H9 (cell line): ENCODE measurements at regions not wholly inside any gene's neighbourhood (a gene's known extent, or its start where the extent isn't known, plus 50 kb on each side); places are given as distances from the start of the nearest gene placed in this dataset.

Source experiments
- DNase-seq: peaks from one replicate; pipeline ENCODE4 v3.0.0-alpha.2; 2017
- H2AFZ ChIP-seq: one replicate; pipeline ENCODE4 v1.6.1; 2013; ENCODE audit warnings: mild to moderate bottlenecking, low read length, control low read depth, moderate library complexity
- H2AK5ac ChIP-seq: 2 replicates; pipeline ENCODE4 v1.6.1; 2013; ENCODE audit warnings: low read length, control low read depth, mixed read lengths; ENCODE audit not compliant: insufficient read length
- H2BK120ac ChIP-seq: one replicate; pipeline ENCODE4 v1.6.1; 2013; ENCODE audit warnings: low read depth, mild to moderate bottlenecking, low read length, control low read depth, inconsistent platforms; ENCODE audit not compliant: poor library complexity, severe bottlenecking
- H2BK12ac ChIP-seq: 2 replicates; pipeline ENCODE4 v1.6.1; 2013; ENCODE audit warnings: low read length, control low read depth, mixed read lengths, low read depth; ENCODE audit not compliant: insufficient read length
- H2BK15ac ChIP-seq: 2 replicates; pipeline ENCODE4 v1.6.1; 2013; ENCODE audit warnings: low read depth, low read length, control low read depth
- H2BK20ac ChIP-seq: one replicate; pipeline ENCODE4 v1.6.1; 2013; ENCODE audit warnings: low read depth, mild to moderate bottlenecking, low read length, control low read depth, inconsistent platforms; ENCODE audit not compliant: poor library complexity, severe bottlenecking
- H2BK5ac ChIP-seq: 2 replicates; pipeline ENCODE4 v1.6.1; 2013; ENCODE audit warnings: low read length, control low read depth, mixed read lengths; ENCODE audit not compliant: insufficient read length
- H3K14ac ChIP-seq: 2 replicates; pipeline ENCODE4 v1.6.1; 2013; ENCODE audit warnings: low read length, control low read depth; ENCODE audit not compliant: insufficient read depth
- H3K18ac ChIP-seq: 2 replicates; pipeline ENCODE4 v1.6.1; 2013; ENCODE audit warnings: low read depth, mild to moderate bottlenecking, mixed read lengths, low read length, control low read depth; ENCODE audit not compliant: insufficient read length
- H3K23ac ChIP-seq: 2 replicates; pipeline ENCODE4 v1.6.1; 2013; ENCODE audit warnings: low read length, control low read depth, mixed read lengths, low read depth; ENCODE audit not compliant: insufficient read length
- H3K23me2 ChIP-seq: 2 replicates; pipeline ENCODE4 v1.6.1; 2013; ENCODE audit warnings: low read depth, mild to moderate bottlenecking, mixed read lengths, low read length, control low read depth; ENCODE audit not compliant: insufficient read length, poor library complexity, severe bottlenecking
- H3K27ac ChIP-seq: 2 replicates; pipeline ENCODE4 v1.5.1; 2013; ENCODE audit warnings: low read length, control low read depth, mixed read lengths, low read depth; ENCODE audit not compliant: insufficient read length
- H3K27me3 ChIP-seq: 2 replicates; pipeline ENCODE4 v1.6.1; 2013; ENCODE audit warnings: low read length, control low read depth, inconsistent platforms; ENCODE audit not compliant: insufficient read depth
- H3K4ac ChIP-seq: 2 replicates; pipeline ENCODE4 v1.6.1; 2013; ENCODE audit warnings: low read depth, mild to moderate bottlenecking, control low read depth, inconsistent platforms, low read length, moderate library complexity
- H3K4me1 ChIP-seq: 2 replicates; pipeline ENCODE4 v1.6.1; 2013; ENCODE audit warnings: low read length, control low read depth, inconsistent platforms; ENCODE audit not compliant: insufficient read depth
- H3K4me2 ChIP-seq: 2 replicates; pipeline ENCODE4 v1.6.1; 2013; ENCODE audit warnings: low read length, control low read depth, mixed read lengths; ENCODE audit not compliant: insufficient read length, insufficient read depth
- H3K56ac ChIP-seq: 2 replicates; pipeline ENCODE4 v1.6.1; 2013; ENCODE audit warnings: low read depth, mild to moderate bottlenecking, mixed read lengths, low read length, control low read depth; ENCODE audit not compliant: insufficient read length
- H3K79me1 ChIP-seq: 2 replicates; pipeline ENCODE4 v1.6.1; 2013; ENCODE audit warnings: low read depth, mild to moderate bottlenecking, moderate library complexity, low read length, control low read depth, inconsistent platforms; ENCODE audit not compliant: insufficient read depth, poor library complexity, severe bottlenecking
- H3K79me2 ChIP-seq: 2 replicates; pipeline ENCODE4 v1.6.1; 2013; ENCODE audit warnings: low read length, control low read depth, inconsistent platforms; ENCODE audit not compliant: insufficient read depth
- H3K9ac ChIP-seq: 2 replicates; pipeline ENCODE4 v1.6.1; 2013; ENCODE audit warnings: low read length, control low read depth, mixed read lengths; ENCODE audit not compliant: insufficient read length; ENCODE audit errors: extremely low read depth
- H3K9me3 ChIP-seq: one replicate; pipeline ENCODE4 v1.6.1; 2013; ENCODE audit warnings: low read depth, low read length, inconsistent platforms; ENCODE audit not compliant: control insufficient read depth
- H3T11ph ChIP-seq: one replicate; pipeline ENCODE4 v1.6.1; 2013; ENCODE audit warnings: mild to moderate bottlenecking, low read length, control low read depth, inconsistent platforms
- H4K20me1 ChIP-seq: one replicate; pipeline ENCODE4 v1.6.1; 2013; ENCODE audit not compliant: control insufficient read depth, insufficient read length, insufficient read depth
- H4K5ac ChIP-seq: 2 replicates; pipeline ENCODE4 v1.6.1; 2013; ENCODE audit warnings: low read depth, mild to moderate bottlenecking, mixed read lengths, low read length, control low read depth; ENCODE audit not compliant: insufficient read length
- H4K8ac ChIP-seq: replicated peaks from 2 replicates; pipeline ENCODE4 v1.6.1; 2013; ENCODE audit warnings: low read length, control low read depth, mixed read lengths, low read depth; ENCODE audit not compliant: insufficient read length
- H4K91ac ChIP-seq: 2 replicates; pipeline ENCODE4 v1.6.1; 2013; ENCODE audit warnings: low read depth, mild to moderate bottlenecking, moderate library complexity, mixed read lengths, low read length, control low read depth; ENCODE audit not compliant: insufficient read length
- H3K27ac Mint-ChIP-seq, 3 experiments: 2 replicates in 2 of 3; 3 replicates in 1 of 3; pipeline ENCODE4 v1.8.0; 2020 to 2021; ENCODE audit warnings: mixed read lengths in 3 of 3, mild to moderate bottlenecking in 1 of 3, moderate library complexity in 1 of 3
- H3K27me3 Mint-ChIP-seq: 2 replicates; pipeline ENCODE4 v1.8.0; 2021; ENCODE audit warnings: low read depth, mild to moderate bottlenecking, moderate library complexity, mixed read lengths
- H3K36me3 Mint-ChIP-seq, 3 experiments: 2 replicates in 2 of 3; 3 replicates in 1 of 3; pipeline ENCODE4 v1.8.0; 2020 to 2021; ENCODE audit warnings: low read depth in 3 of 3, mixed read lengths in 3 of 3; ENCODE audit not compliant: insufficient read depth in 1 of 3
- H3K4me1 Mint-ChIP-seq, 2 experiments: 2 replicates each; pipeline ENCODE4 v1.8.0; 2020; ENCODE audit warnings: mixed read lengths in 2 of 2
- H3K4me3 Mint-ChIP-seq, 2 experiments: 2 replicates in 1 of 2; 3 replicates in 1 of 2; pipeline ENCODE4 v1.8.0; 2020 to 2021; ENCODE audit warnings: mild to moderate bottlenecking in 2 of 2, mixed read lengths in 2 of 2, moderate library complexity in 1 of 2
- H3K9me3 Mint-ChIP-seq, 2 experiments: 2 replicates in 1 of 2; 3 replicates in 1 of 2; pipeline ENCODE4 v1.8.0; 2020; ENCODE audit warnings: mild to moderate bottlenecking in 2 of 2, mixed read lengths in 2 of 2, moderate library complexity in 1 of 2
- WGBS: extraction: QIAGEN DNeasy Blood & Tissue Kit; methylation state at CpG from one replicate; pipeline ENCODE4 v1.1.7; 2013; ENCODE audit warnings: missing lambda C conversion rate, low lambda C conversion rate, mixed read lengths; ENCODE audit not compliant: insufficient read length; ENCODE audit errors: extremely low coverage; 5-methylcytosine and 5-hydroxymethylcytosine counted together
- TF ChIP-seq, protein P1 (sequence below): fragments of 200-600 bp; sonication (generic); conservative IDR thresholded peaks from 3 replicates; pipeline ENCODE4 v1.8.0; 2021; ENCODE audit warnings: antibody characterized with exemption, mild to moderate bottlenecking

DNA sequence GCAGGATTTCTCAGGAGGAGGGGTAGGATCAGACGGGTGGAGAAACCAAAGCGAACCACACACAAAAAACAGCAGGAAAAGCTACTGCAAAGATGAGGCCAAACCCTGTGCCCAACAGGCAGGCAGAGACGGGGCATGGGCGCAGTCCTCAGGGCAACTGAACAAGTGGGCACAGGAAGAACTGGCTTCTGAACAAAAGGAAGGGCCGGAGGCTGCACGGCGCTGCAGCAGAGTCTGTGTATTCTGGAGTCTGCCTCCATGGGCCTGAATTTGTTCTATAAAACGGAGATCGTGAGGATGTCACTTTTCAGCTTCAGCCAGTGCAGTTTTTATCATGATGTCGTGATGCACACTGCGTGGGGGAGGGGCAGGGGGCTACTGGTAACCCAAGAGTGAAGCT is 1026.0 kb downstream of the TBC1D22A start:
- Histone ChIP-seq H2BK12ac (no peak overlapping the region), H4K8ac (no peak overlapping the region), H3K79me1 (no peaks in the 10 kb centered on the region), H2AFZ (no peak overlapping the region), H3K4ac (no peak overlapping the region), H3K9ac (no peak overlapping the region), H2BK15ac (no peak overlapping the region), H3K9me3 (no peaks in the 10 kb centered on the region), H3T11ph (no peak overlapping the region), H2BK120ac (no peak overlapping the region), H3K79me2 (no peaks in the 10 kb centered on the region), H3K56ac (no peak overlapping the region), H3K23me2 (no peaks in the 10 kb centered on the region), H4K5ac (no peak overlapping the region), H4K20me1 (no peaks in the 10 kb centered on the region), H3K14ac (no peak overlapping the region), H4K91ac (no peak overlapping the region), H3K18ac (no peak overlapping the region), H3K23ac (no peak overlapping the region), H3K4me2 (no peak overlapping the region), H3K27me3 (no peaks in the 10 kb centered on the region), H3K4me1 (no peaks in the 10 kb centered on the region), H2BK20ac (no peak overlapping the region), H3K27ac (no peak overlapping the region), H2BK5ac (no peak overlapping the region), H2AK5ac (no peak overlapping the region)
- H3K4me1 Mint-ChIP-seq: peaks cover 2 to 3% of the 10 kb centered on the region in 2 experiments; a peak in 2 of 4 replicates
- no CpG with 5 or more reads among the region's 11 CpGs for WGBS
- no peak overlapping the region for H3K27ac Mint-ChIP-seq
- H3K36me3 Mint-ChIP-seq: no peaks in the 10 kb centered on the region
- no peak overlapping the region for H3K4me3 Mint-ChIP-seq
- no peak for DNase-seq
- TF ChIP-seq, protein P1, sequence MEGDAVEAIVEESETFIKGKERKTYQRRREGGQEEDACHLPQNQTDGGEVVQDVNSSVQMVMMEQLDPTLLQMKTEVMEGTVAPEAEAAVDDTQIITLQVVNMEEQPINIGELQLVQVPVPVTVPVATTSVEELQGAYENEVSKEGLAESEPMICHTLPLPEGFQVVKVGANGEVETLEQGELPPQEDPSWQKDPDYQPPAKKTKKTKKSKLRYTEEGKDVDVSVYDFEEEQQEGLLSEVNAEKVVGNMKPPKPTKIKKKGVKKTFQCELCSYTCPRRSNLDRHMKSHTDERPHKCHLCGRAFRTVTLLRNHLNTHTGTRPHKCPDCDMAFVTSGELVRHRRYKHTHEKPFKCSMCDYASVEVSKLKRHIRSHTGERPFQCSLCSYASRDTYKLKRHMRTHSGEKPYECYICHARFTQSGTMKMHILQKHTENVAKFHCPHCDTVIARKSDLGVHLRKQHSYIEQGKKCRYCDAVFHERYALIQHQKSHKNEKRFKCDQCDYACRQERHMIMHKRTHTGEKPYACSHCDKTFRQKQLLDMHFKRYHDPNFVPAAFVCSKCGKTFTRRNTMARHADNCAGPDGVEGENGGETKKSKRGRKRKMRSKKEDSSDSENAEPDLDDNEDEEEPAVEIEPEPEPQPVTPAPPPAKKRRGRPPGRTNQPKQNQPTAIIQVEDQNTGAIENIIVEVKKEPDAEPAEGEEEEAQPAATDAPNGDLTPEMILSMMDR: no peak
- H3K9me3 Mint-ChIP-seq: peaks cover 3 to 4% of the 10 kb centered on the region in 2 experiments; a peak in 2 of 5 replicates
- H3K27me3 Mint-ChIP-seq: peaks cover 25% of the 10 kb centered on the region
